Ovary (tissue), 3 donors: ENCODE measurements at regions not wholly inside any gene's neighbourhood (a gene's known extent, or its start where the extent isn't known, plus 50 kb on each side); places are given as distances from the start of the nearest gene placed in this dataset.

ENCODE experiments used
- EP300 ChIP-seq: sonication (generic); formaldehyde crosslinking; IDR thresholded peaks from one replicate; pipeline ENCODE4 v1.6.1; 2017; ENCODE audit warnings: antibody characterized with exemption
- POLR2A ChIP-seq: fragments of 450-650 bp; IDR thresholded peaks from one replicate; pipeline ENCODE4 v1.6.1; 2017; ENCODE audit warnings: antibody characterized with exemption, mild to moderate bottlenecking, moderate library complexity
- TF ChIP-seq, protein P1 (sequence below), 3 donors: fragments of 450-650 bp in 2 of 3; fragments of 200-600 bp in 1 of 3; IDR thresholded peaks; one replicate each; pipeline versions ENCODE4 v1.5.1 to v1.8.0; 2016 to 2022; ENCODE audit warnings: antibody characterized with exemption in 3 of 3, mild to moderate bottlenecking in 1 of 3
- donor health status: DM: no; HTN: no; CAD: no.

DNA sequence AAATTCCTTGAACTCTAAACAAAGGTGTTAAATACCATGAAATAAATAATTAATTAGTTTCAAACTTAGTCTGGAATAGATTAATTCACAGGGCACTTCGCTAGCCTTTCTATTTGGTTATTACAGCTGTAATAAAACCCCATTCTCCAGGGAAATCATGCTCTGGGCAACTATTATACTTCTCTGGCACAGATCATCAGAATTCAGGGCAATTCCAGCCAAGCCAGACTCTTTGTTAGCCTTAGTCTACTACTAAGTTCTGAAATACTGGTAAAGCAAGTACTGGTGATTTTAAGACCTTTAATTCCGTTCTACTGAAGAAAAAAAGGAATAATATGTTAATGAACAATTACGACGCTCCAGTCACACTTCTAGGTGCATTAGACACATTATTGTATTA lies 123.4 kb upstream of the PDE1A start:
- no peak for TF ChIP-seq POLR2A
- no peak for TF ChIP-seq EP300
- TF ChIP-seq, protein P1, sequence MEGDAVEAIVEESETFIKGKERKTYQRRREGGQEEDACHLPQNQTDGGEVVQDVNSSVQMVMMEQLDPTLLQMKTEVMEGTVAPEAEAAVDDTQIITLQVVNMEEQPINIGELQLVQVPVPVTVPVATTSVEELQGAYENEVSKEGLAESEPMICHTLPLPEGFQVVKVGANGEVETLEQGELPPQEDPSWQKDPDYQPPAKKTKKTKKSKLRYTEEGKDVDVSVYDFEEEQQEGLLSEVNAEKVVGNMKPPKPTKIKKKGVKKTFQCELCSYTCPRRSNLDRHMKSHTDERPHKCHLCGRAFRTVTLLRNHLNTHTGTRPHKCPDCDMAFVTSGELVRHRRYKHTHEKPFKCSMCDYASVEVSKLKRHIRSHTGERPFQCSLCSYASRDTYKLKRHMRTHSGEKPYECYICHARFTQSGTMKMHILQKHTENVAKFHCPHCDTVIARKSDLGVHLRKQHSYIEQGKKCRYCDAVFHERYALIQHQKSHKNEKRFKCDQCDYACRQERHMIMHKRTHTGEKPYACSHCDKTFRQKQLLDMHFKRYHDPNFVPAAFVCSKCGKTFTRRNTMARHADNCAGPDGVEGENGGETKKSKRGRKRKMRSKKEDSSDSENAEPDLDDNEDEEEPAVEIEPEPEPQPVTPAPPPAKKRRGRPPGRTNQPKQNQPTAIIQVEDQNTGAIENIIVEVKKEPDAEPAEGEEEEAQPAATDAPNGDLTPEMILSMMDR (IDR thresholded peaks at IDR 0.05): no peak
